A549 (cell line): ENCODE measurements at regions not wholly inside any gene's neighbourhood (a gene's known extent, or its start where the extent isn't known, plus 50 kb on each side); places are given as distances from the start of the nearest gene placed in this dataset.

Experiments
- BCL3 ChIP-seq: fragments of >200 bp; sonication (Bioruptor Twin); formaldehyde crosslinking; IDR thresholded peaks from 3 replicates; pipeline ENCODE4 v1.6.1; 2016
- BHLHE40 ChIP-seq: IDR thresholded peaks from 2 replicates; pipeline ENCODE4 v1.6.1; 2012; ENCODE audit warnings: low read depth, low read length, inconsistent platforms
- CBX8 ChIP-seq: fragments of 200-600 bp; sonication (generic); IDR thresholded peaks from 2 replicates; pipeline ENCODE4 v1.6.1; 2016
- CHD2 ChIP-seq: fragments of 150-350 bp; IDR thresholded peaks from 2 replicates; pipeline ENCODE4 v1.6.1; 2014; ENCODE audit warnings: low read length; ENCODE audit not compliant: partially characterized antibody
- ESRRA ChIP-seq: fragments of 150-350 bp; IDR thresholded peaks from 2 replicates; pipeline ENCODE4 v1.6.1; 2014; ENCODE audit warnings: mild to moderate bottlenecking, low read length, borderline replicate concordance
- FOSL2 ChIP-seq, 2 experiments: fragments of 450-650 bp in 1 of 2; fragments of >200 bp in 1 of 2; sonication (Bioruptor Twin) in 1 of 2; formaldehyde crosslinking; IDR thresholded peaks; 2 replicates each; pipeline versions ENCODE4 v1.5.0 to v1.6.1; 2016 to 2020; ENCODE audit warnings: mild to moderate bottlenecking in 1 of 2, moderate library complexity in 1 of 2
- HDAC2 ChIP-seq: fragments of 200-600 bp; sonication (generic); IDR thresholded peaks from 2 replicates; pipeline ENCODE4 v1.6.1; 2016
- MAFK ChIP-seq: fragments of 450-650 bp; IDR thresholded peaks from 2 replicates; pipeline ENCODE4 v1.6.1; 2014; ENCODE audit not compliant: partially characterized antibody
- MAX ChIP-seq: IDR thresholded peaks from 2 replicates; pipeline ENCODE4 v1.6.1; 2012
- MYC ChIP-seq: IDR thresholded peaks from 2 replicates; pipeline ENCODE4 v1.6.1; 2012; ENCODE audit warnings: mild to moderate bottlenecking, inconsistent platforms, low read length, improper control_type of control experiment, borderline replicate concordance
- POLR2A ChIP-seq: IDR thresholded peaks from 2 replicates; pipeline ENCODE4 v1.6.1; 2012; ENCODE audit warnings: mild to moderate bottlenecking, low read length
- RAD21 ChIP-seq, 2 experiments: fragments of >200 bp in 1 of 2; sonication (Bioruptor Twin) in 1 of 2; formaldehyde crosslinking in 1 of 2; IDR thresholded peaks in 1 of 2; conservative IDR thresholded peaks in 1 of 2; 2 replicates in 1 of 2; 3 replicates in 1 of 2; pipeline ENCODE4 v1.6.1; 2012 to 2018; ENCODE audit warnings: inconsistent platforms in 1 of 2
- SMC3 ChIP-seq: fragments of >200 bp; sonication (Bioruptor Twin); formaldehyde crosslinking; IDR thresholded peaks from 3 replicates; pipeline ENCODE4 v1.6.1; 2018; ENCODE audit warnings: inconsistent platforms
- TF ChIP-seq, protein P1 (sequence below): fragments of >200 bp; sonication (Bioruptor Twin); formaldehyde crosslinking; IDR thresholded peaks from 3 replicates; pipeline ENCODE4 v1.5.1; 2016

DNA sequence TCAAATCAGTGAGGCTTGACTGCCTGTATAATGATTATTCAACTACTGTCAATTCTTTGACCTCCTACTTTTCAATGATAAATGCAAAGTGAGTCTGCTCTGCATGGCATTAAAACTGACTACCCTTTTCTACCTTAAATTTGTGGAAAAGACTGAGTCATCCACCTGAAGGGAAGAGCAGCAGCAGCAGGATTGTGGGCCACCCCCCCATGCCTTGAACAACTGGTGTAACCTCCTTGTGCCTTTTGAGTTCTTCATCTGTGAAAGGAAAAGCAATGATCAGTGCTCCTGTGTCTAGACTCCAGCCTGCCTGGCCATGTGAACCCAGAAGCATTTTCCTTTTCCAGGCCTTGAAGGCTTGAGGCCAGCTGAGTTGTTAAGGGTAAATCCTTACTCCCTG, 102.9 kb downstream of the OSR1 start:
- TF ChIP-seq, protein P1, sequence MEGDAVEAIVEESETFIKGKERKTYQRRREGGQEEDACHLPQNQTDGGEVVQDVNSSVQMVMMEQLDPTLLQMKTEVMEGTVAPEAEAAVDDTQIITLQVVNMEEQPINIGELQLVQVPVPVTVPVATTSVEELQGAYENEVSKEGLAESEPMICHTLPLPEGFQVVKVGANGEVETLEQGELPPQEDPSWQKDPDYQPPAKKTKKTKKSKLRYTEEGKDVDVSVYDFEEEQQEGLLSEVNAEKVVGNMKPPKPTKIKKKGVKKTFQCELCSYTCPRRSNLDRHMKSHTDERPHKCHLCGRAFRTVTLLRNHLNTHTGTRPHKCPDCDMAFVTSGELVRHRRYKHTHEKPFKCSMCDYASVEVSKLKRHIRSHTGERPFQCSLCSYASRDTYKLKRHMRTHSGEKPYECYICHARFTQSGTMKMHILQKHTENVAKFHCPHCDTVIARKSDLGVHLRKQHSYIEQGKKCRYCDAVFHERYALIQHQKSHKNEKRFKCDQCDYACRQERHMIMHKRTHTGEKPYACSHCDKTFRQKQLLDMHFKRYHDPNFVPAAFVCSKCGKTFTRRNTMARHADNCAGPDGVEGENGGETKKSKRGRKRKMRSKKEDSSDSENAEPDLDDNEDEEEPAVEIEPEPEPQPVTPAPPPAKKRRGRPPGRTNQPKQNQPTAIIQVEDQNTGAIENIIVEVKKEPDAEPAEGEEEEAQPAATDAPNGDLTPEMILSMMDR: no peak
- TF ChIP-seq MAX (no peak), BHLHE40 (no peak), FOSL2 (IDR thresholded peaks at IDR 0.05) (no peak), FOSL2 (CRISPR knock-in tag; IDR thresholded peaks at IDR 0.05) (no peak), MYC (no peak), CBX8 (no peak), HDAC2 (no peak), BCL3 (no peak), CHD2 (no peak), POLR2A (no peak), ESRRA (no peak), RAD21 (conservative IDR thresholded peaks at IDR 0.05 in 1 of 2, IDR thresholded peaks at IDR 0.05 in 1 of 2) (no peak), MAFK (no peak), SMC3 (no peak)
